HG03039 (cell line): ENCODE measurements at regions not wholly inside any gene's neighbourhood (a gene's known extent, or its start where the extent isn't known, plus 50 kb on each side); places are given as distances from the start of the nearest gene placed in this dataset.
"Not testable (repeated sequence)": the region's sequence is repeated elsewhere in the genome, so short reads cannot be mapped to it uniquely, and the experiment has no call there.

ENCODE experiments used
- ATAC-seq: cut with Tn5 transposase; IDR thresholded peaks from one replicate; pipeline ENCODE4 v1.9.1; 2021; ENCODE audit warnings: mild to moderate bottlenecking, moderate library complexity; ENCODE audit not compliant: unreplicated experiment

DNA sequence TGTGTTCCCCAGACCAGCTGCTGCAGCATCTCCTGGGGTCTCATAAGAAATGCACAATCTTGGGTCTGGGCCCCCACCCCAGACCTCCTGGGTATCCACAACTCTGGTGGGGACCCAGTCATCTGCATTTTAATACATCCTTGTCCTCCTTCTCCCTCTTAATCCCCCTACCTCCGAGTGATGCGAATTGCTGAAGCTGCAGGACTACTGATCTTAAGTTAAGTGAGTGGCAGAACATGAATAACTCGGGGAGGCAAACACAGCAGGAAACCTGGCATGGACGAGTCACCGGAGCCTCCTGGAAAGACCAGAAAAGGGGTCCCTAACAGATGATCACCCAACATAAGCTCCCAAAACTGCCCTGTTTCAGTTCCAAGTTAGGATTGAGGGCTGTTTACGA lies 283.2 kb upstream of the MGAT5 start:
- no peak for ATAC-seq

DNA sequence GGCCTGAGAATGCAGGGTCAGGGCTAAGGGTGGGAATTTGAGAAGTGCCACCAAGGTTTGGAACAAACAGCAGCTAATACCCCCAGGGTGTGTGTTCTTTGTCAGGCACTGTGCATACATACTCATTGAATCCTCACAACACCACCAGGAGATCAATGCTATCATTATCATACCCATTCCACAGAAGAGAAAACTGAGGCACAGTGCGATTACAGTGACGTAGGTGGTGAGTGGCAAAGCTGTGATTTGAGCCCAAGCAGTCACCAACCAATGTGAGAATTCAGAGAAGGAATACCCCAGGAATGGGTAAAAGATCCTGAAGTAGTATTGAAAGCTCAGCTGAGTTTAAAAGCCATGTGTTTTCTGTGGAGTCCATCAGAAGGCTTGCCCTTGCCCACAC lies 281.6 kb upstream of the MGAT5 start:
- ATAC-seq = no peak

DNA sequence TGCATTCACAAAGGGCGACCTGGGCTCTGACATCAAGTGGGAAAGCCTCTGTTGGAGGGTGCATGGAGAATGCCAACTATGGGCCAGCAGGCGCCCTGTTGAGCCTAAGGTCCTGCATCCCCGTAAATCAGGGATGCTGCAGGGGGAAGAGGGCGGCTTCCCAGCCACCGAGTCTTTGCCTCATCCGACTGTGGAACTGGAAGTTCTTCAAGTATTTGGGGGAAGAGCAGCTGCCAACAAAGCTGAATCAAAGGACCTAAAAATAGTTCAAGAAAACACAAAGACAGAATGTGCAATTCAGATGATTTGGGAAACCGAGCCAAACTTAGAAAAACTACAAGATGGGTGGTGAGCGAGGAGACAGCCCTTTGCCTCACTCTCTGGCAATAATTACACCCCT lies 281.1 kb upstream of the MGAT5 start:
- ATAC-seq = no peak

DNA sequence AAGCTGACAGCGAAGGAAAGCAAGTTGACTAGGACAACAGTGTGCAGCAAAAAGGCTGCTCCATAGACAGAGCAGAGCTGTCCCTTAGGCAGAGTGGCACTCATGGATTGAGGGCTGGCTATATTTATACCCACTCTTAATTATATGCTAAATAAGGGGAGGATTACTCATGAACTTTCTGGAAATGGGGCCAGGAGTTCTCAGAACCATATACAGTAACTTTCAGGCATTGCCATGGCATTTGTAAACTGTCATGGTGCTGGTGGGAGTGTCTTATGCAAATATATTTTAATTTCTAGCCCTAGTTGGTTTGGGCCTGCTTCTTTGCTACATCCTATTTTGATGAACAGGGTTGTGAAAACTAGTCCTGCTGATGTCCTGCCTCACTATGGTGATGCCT lies 279.5 kb upstream of the MGAT5 start:
- no peak for ATAC-seq

DNA sequence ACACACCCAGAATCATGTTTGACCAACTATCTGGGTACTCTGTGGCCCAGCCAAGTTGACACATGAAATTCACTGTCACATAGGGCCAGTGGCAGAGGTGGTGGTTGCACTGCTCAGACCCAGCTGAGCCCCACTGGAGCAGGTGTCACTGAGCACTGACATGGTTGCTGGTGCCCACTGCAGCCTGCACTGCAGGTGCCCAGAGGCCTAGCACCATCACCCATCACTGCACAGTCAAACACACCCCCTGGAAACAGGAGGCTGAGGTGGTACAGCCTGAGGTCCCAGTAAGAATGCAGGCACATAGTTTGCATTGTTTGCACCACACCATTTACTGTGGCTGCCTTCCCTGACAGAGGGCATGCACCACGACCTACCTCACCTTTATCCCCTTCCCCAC lies 278.7 kb upstream of the MGAT5 start:
- ATAC-seq = no peak

DNA sequence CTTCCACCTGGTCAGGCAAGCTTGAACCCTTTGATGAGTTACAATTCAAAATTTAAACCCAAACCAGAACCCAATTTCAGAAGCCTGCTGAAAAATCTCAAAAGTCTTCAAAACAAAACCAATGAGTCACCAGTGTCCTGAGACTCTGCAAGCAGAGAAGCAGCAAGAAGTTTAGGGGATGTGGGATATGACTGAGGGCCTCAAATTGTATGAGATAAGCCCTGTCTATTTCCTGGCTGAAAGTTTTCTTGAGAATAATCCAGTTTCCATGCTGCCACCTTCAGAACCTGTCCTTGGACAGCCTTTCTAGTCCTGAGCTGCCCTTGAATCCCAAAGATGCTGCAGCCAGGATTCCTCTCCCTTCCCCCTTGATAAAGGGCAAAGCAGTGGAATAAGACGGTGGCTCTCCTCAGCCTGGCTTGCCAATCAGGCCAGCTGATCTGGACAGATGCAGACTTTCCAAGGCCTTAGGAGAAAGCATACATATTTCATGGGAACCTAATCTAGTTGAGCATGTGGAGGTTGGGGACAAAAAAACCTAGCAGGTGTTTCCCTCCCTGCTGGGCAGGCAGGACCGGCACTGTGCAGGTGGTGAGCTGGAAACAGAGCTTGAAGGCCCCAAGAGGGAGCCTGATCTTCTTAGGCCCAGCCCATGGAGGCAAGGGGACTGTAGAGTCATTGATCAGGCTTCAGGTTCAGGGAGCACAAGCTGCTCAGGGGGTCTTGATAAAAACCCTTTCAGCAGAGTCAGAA lies 278.0 kb upstream of the MGAT5 start:
- no peak for ATAC-seq

DNA sequence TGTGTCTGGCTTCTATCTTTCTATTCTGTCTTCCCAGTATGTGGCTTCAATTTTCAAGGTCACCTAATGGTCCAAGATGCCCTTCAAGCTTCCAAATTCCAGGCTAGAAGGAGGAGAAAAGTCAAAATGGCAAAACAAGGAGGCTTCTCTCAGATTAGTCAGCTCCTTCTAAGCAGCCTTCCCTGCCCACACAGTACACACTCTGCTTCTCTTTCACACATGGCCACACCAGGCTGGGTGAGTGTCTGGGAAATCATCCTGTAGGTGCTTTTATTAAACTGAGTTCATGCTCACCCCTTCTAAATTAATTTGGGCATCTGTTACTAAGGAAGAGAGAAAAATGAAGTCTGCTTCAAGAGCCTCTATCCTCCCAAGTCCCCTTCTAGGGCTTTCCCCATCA lies 277.2 kb upstream of the MGAT5 start:
- no peak for ATAC-seq

DNA sequence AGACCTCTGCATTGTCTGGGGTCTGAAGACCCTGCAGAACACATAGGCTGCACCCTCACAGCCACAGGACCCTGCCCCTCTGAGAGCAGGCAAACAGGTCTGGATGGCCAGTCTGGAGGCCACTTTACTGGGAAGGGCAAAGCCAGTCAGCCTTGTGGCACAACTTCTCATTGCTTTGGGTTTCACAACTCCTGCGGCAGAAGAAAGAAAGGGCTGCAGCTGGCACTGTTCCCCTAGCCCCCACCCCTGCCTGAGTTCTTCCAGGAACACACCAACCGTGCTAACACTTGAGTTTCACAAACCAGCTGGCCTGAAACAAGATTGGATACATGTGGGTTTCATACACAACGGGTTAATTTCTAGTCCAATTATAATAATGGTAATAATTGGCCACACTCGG lies 276.5 kb upstream of the MGAT5 start:
- no peak for ATAC-seq

DNA sequence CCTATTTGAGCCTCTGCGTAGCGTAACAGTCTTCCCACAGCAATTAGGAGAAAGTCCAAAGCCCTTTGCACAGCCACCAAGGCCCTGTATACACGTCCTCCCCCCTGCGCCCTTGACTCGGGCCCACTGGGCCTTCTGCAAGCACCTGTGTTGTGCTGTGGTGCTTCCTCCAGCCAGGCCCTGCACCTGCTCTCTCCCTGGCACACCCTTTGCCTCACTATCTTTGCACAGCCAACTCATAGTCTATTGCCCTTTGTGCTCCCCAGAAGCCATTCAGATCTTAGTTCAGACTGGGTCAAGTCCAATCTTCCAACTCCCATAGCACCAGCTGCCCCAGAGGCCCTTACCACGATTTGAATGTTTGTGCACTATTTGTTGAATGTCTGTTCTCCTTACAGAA lies 271.6 kb upstream of the MGAT5 start:
- ATAC-seq = no peak

DNA sequence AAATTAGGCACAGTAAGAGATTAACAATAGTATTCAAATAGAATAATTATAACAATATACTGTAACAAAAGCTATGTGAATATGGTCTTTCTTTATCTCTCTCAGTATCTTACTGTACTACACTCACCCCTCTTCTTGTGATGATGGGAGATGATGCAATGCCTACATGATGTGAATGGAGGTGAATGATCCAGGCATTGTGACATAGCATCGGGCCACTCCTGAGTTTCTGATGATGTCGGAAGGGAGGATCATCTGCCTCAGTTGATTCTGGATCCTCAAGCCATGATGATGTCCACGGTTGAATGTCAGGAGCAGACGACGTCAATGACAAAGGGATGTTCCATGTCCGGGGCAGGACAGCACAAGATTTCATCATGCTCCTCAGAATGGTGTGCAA lies 268.3 kb upstream of the MGAT5 start:
- no peak for ATAC-seq

DNA sequence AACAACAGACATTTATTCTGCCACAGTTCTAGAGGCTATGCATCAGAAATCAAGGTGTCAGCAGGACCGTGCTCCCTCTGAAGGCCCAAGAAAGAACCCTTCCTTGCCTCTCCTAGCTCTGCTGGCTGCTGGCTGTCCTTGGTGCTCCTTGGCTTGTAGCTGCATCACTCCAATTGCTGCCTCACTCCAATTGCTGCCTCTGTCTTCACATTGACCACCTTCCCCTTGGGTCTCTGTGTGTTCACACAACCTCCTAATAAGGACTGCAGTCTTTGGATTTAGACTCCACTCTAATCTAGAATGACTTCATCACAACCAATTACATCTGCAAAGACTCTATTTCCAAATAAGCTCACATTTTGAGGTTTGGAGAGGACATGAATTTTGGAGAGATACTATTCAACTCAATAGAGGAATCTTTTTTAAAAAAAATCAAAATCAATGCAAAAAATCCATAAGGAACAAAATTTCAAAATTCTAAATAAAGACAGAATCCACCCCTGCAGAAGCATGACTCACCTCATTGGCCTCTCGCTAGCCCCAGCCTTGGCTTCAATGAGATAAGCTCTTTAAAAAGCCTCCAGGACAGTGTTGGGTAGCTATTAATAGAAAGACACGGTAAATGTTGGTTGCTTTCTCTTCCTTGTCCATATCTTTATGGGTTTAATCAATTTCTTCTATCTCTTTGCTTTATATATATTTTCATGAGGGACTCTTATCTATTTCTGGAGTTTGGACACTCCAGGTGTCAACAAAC lies 267.6 kb upstream of the MGAT5 start:
- ATAC-seq = no peak

DNA sequence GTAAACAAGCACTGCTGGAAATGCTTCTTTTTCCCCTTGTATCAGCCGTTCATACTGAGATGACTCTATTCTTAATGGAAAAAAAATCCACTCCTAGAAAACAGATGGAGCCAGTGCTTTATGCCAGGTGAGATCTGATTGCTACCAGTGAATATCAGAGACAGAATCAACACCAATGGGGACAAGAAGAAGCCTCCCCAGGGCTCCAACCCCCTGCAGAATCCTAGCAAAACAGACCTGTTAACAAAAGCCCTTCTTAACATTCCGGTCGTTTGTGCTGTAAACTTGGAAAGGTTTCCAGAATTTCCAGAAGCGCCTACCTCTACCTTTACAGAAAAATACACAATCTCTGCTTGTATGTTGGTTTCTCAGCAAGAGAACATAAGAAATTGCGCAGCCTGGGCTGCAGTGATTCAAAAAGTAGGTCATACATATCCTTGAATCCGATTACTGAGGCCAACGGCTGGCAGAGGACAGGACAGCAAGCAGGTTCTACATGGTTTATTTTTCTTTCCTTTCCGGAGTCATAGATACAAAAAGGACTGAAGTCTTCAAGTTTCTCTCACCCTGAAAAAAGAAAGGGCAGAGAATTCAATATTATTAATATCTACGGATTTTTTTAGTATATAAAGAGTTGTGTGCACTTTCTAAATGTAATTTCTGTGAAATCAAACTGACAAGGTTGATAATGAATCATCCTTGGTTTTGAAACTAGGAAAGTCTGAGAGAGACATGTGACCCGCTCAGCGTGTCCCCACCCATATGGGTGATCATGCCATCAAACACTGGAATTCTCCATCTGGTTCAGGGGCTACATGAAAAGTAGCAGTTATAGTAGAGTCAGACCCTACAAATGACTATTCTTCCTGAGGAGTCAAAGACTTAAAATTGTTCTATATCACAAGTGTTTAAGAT lies 266.7 kb upstream of the MGAT5 start:
- no peak for ATAC-seq

DNA sequence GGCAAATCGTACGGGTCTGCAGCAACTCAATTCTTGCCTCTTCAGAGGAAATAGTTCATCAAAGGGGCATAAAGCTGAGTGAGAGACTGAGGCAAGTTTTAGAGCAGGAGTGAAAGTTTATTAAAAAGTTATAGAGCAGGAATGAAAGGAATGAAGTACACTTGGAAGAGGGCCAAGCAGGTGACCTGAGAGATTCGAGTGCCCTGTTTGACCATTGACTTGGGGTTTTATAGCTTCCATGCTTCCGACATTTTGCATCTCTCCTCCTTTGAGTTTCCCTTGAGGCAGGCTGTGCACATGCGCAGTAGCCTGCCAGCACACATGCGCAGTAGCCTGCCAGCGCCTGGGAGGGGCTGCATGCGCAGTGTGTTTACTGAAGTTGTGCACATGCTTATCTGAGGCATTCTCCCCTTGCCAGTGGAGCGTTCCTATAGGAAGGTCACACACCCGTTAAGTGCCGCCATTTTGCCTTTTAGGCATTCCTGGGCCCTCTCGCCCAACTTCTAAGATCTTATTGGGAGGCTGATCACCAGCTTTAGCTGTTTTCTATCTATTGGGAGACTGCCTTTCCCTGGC lies 265.5 kb upstream of the MGAT5 start:
- ATAC-seq = no peak

DNA sequence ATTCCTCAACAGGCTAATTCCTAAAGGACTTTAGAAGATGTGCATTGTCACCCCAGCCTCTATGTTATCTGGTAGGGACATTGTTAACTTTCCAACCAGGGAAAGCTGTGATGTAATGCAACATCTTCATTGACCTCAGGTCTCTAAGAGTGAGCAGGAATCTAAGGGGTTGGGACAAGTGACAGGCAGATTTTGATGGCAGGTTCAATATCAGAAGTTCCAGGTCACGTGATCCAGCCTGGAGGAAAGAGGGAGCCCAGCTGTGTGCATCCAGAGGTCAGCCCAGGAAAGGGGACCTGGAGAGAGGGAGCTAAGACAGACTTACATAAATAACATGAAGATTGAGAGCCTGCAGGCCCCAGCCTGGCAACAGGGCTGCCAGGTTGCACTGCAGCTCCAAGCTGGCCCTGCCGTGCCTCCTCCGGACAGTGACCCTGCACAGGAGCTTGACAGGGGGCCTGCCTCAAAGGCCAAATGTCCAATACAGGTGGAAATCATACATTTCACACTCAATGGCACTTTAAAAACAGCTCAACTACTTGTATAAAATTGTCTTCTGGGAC lies 262.2 kb upstream of the MGAT5 start:
- ATAC-seq = no peak

DNA sequence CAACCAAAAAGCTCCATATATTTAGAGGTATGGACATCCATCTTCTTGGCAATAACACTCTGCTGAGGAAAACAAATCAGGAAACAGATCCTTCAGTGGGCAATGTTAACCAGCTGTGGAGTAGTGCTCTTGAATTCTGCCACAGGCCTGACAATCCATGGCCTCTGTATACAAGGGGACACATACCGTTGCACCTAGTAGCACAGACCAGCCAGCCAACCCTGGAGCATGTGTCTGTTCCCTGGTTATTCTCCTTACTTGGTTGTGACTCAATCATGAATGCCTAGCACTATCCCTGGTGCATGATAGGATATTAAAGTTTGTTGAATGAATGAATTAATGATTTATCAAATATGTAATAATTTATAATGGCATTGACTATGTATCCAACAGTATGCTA lies 261.4 kb upstream of the MGAT5 start:
- no peak for ATAC-seq

DNA sequence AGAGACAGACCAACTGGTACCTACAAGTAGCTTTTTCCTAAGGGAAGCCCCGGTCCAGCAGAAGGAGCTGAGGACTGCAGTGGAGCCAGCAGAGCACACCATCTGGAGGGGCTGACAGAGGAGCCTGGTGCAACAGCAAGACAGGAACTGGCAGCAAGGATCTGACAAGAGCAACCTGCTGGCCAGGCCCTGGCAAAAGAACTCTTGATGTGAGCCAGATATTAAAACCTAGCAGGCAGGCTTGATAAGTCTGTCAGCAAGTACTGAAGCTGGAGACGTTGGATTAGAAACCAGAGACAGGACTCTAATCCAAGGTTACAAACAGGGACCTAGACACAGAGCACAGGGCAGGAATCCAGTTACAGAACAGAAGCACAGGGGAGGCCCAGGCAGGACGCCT lies 260.7 kb upstream of the MGAT5 start:
- no peak for ATAC-seq

DNA sequence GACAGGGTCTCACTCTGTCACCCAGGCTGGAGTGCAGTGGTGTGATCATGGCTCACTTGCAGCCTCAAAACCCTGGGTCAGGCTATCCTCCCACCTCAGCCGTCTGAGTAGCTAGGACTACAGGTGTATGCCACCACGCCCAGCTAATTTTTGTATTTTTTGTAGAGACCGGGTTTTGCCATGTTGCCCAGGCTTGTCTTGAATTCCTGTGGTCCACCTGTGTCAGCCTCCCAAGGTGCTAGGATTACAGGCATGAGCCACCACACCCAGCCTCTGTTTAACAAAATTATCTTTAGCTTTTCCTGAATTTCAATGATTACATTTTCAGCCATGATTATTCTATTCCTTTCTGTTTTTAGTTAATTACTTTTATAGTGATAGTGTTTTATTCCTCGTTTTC lies 255.1 kb upstream of the MGAT5 start:
- ATAC-seq = not testable (repeated sequence)

DNA sequence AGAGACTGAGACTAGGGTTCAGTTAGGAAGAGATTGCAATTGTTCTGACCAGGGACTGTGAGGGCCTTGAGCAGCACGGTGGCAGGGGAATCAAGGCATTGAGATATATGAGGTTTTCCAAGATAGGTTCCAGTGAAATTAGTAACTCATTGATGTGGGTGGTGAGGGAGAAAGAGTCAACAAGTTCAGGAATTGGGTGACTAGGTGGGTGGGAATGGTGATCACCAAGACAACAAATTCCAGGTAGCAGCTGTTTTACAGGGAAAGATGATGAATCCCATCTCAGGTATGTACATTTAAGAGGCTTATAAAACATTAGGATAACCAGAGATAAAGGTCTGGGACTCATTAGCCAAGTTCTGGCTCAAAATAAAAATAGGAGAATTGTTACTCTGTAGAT lies 251.5 kb upstream of the MGAT5 start:
- no peak for ATAC-seq

DNA sequence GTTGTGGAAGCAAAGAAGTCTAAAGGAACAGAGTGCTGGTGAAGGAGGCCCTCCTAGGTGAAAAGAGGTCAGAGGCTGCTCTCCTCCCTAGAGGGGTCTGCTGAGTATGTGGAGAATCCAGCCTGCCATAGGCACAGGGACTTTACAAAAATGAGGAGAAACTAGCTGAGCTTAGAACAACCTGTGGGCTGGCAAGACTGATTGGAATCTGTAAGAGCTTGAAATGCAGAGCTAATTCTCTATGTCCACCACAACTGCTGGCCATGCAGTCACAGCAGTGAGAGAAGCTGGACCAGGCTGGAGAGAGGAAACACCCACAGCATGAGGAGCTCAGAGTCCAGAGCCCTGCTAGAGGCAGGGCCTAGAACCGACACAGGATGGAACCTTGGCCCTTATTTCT lies 251.0 kb upstream of the MGAT5 start:
- ATAC-seq = no peak

DNA sequence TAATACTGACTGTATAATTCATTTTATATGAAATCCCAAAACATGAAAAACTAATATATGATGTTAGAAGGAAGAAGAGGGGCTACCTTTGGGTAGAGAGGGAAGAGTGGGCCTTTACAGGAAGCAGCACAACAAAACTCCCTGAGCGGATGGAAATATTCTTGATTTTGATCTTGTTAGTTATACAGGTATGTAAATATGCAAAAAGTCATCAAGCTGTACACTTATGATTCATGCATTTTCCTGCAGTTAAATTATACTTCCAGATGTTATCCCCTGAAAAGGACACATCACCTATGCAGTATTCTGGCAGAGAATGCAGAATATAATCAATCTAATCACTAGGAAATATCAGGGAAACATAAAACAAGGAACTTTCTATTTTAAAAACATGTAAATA lies 249.4 kb upstream of the MGAT5 start:
- ATAC-seq = no peak

DNA sequence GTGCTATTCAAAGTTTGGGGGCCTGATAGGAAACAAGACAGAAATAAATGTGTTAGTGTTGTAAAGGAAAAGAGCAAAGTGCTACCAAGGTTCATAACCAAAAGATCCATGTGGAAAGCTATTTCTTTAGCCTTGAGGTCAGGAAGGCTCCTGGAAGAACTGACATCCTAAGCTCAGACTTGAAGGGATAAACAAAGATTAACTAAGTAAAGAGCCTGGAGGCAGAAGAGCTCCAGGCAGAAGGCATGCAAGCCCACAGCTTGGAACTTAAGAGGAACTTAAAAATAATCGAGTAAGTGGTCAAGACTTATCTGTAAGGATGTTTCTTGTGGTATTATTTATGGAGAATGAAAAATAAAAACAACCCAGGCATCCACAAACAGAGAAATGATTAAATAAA lies 245.0 kb upstream of the MGAT5 start:
- ATAC-seq = no peak
